Activated CD8-positive, alpha-beta T cell treated with anti-CD3 and anti-CD28 coated beads, Interleukin-2, amount 10 ng/mL, durations not matched to agents 7 days and 5 days (primary cell): ENCODE measurements at regions not wholly inside any gene's neighbourhood (a gene's known extent, or its start where the extent isn't known, plus 50 kb on each side); places are given as distances from the start of the nearest gene placed in this dataset.

Experiments
- ATAC-seq: fragments of 150-1000 bp; cut with Tn5 transposase; one replicate; pipeline ENCODE4 v1.10.0; 2021; ENCODE audit warnings: moderate library complexity
- CTCF ChIA-PET: fragments of 350-600 bp; sonication (Branson Sonifier 250); formaldehyde crosslinking; loops from one replicate; lab custom pipeline; 2021; ENCODE audit warnings: antibody characterized with exemption; lab: Charles Lee
- POLR2A ChIA-PET: fragments of 350-600 bp; sonication (Branson Sonifier 250); formaldehyde crosslinking; loops from one replicate; lab custom pipeline; 2021; ENCODE audit warnings: antibody characterized with exemption; lab: Charles Lee
- DNase-seq: peaks from one replicate; pipeline ENCODE4 v3.0.0-alpha.2; 2020
- H3K27ac Mint-ChIP-seq: one replicate; pipeline ENCODE4 v1.8.0; 2021; ENCODE audit warnings: mild to moderate bottlenecking, mixed read lengths
- H3K27me3 Mint-ChIP-seq: one replicate; pipeline ENCODE4 v1.8.0; 2021; ENCODE audit warnings: low read depth, mixed read lengths
- H3K36me3 Mint-ChIP-seq: one replicate; pipeline ENCODE4 v1.8.0; 2021; ENCODE audit warnings: low read depth, mixed read lengths
- H3K4me1 Mint-ChIP-seq: one replicate; pipeline ENCODE4 v1.8.0; 2021; ENCODE audit warnings: low read depth, mixed read lengths
- H3K4me3 Mint-ChIP-seq: one replicate; pipeline ENCODE4 v1.8.0; 2021; ENCODE audit warnings: mild to moderate bottlenecking, mixed read lengths
- H3K9me3 Mint-ChIP-seq: one replicate; pipeline ENCODE4 v1.8.0; 2022; ENCODE audit warnings: mixed read lengths; ENCODE audit not compliant: insufficient read depth

DNA sequence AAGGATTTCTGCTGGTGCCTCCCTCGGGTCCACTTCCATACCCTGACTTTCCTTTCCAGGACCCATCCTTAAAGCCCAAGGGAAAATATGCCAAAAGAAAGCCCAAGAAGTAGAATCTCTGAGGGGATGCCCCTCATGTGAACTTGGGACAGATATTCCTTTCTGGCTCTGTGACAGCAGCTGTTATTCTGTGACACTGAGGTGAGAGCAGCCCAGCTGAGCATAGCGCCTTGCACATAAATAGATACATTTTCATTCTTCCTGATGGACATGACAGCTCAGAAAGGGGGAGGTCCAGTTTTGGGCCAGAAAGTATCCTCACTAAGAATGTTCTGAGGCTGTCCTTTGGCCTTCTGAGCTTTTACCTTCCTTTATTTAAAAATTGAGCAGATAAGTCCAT is 353.2 kb downstream of the SAMD5 start:
- ChIA-PET POLR2A (no interaction called here), CTCF (no interaction called here)
- Mint-ChIP-seq H3K27me3 (no peaks in the 10 kb centered on the region), H3K9me3 (no peaks in the 10 kb centered on the region), H3K36me3 (no peaks in the 10 kb centered on the region), H3K4me1 (no peaks in the 10 kb centered on the region), H3K4me3 (no peak overlapping the region), H3K27ac (no peak overlapping the region)
- DNase-seq (no peak), ATAC-seq (no peak)

- DNase-seq = no peak
- ATAC-seq = no peak
- no peaks in the 10 kb centered on the region for H3K27me3 Mint-ChIP-seq
- H3K4me3 Mint-ChIP-seq = no peak overlapping the region
- H3K4me1 Mint-ChIP-seq = no peaks in the 10 kb centered on the region
- CTCF ChIA-PET = no interaction called here
- no peaks in the 10 kb centered on the region for H3K36me3 Mint-ChIP-seq
- POLR2A ChIA-PET = no interaction called here
- no peak overlapping the region for H3K27ac Mint-ChIP-seq
- no peaks in the 10 kb centered on the region for H3K9me3 Mint-ChIP-seq
Observed at GRCh38 chr6:147867433-147868226, 359.1 kb downstream of the SAMD5 start.

- no peak for DNase-seq
- POLR2A ChIA-PET = no interaction called here
- no peak overlapping the region for H3K27ac Mint-ChIP-seq
- no peaks in the 10 kb centered on the region for H3K36me3 Mint-ChIP-seq
- no peak for ATAC-seq
- H3K9me3 Mint-ChIP-seq = no peaks in the 10 kb centered on the region
- CTCF ChIA-PET = no interaction called here
- H3K27me3 Mint-ChIP-seq = no peaks in the 10 kb centered on the region
- H3K4me3 Mint-ChIP-seq = no peak overlapping the region
- H3K4me1 Mint-ChIP-seq = no peaks in the 10 kb centered on the region
Observed at GRCh38 chr6:147868427-147869190, 360.1 kb downstream of the SAMD5 start.

DNA sequence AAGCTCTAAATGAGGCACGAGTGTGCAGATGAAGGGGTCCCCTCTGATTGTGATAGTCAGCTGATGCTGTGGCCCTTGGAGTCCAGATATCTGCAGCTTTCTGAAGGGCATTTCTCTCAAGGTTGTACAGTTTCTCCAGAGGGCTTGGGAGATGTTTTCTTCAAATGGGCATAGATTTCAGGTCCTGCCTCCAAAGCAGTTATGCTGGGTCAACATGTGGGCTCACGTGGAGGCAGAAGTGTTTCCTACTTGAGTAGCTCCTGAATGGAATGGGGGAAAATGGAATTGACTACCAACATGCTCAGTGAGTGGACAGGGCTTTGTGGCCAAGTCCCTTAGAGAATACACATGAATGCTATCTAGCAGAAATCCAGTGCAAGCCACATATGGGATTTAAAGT is 360.7 kb downstream of the SAMD5 start:
- no peak for ATAC-seq
- Mint-ChIP-seq H3K36me3 (no peaks in the 10 kb centered on the region), H3K9me3 (no peaks in the 10 kb centered on the region), H3K27me3 (no peaks in the 10 kb centered on the region), H3K4me3 (no peak overlapping the region), H3K27ac (no peak overlapping the region), H3K4me1 (no peaks in the 10 kb centered on the region)
- POLR2A ChIA-PET = no interaction called here
- no peak for DNase-seq
- CTCF ChIA-PET = no interaction called here

DNA sequence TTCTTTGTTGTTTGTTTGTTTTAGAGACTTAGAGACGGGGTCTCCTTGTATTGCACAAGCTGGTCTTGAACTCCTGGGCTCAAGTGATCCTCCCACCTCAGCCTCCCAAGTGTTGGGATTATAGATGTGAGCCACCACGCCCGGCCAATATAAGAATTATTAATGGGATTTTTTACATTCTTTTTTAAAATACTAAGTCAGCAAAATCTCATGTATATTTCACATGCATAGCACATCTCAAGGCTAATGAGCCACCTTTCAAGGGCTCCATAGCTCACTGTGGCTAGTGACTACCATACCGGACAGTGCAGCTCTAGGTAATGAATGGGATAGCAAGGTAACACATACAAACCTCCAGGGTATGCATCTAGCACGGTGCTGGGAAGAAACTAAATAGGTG is 361.4 kb downstream of the SAMD5 start:
- CTCF ChIA-PET = no interaction called here
- no peak overlapping the region for H3K27ac Mint-ChIP-seq
- no peaks in the 10 kb centered on the region for H3K9me3 Mint-ChIP-seq
- POLR2A ChIA-PET = no interaction called here
- H3K4me1 Mint-ChIP-seq = no peaks in the 10 kb centered on the region
- DNase-seq = no peak
- no peak for ATAC-seq
- no peak overlapping the region for H3K4me3 Mint-ChIP-seq
- no peaks in the 10 kb centered on the region for H3K36me3 Mint-ChIP-seq
- no peaks in the 10 kb centered on the region for H3K27me3 Mint-ChIP-seq

- Mint-ChIP-seq H3K9me3 (no peaks in the 10 kb centered on the region), H3K36me3 (no peaks in the 10 kb centered on the region), H3K27me3 (no peaks in the 10 kb centered on the region), H3K4me3 (no peak overlapping the region), H3K27ac (no peak overlapping the region), H3K4me1 (no peaks in the 10 kb centered on the region)
- CTCF ChIA-PET = no interaction called here
- POLR2A ChIA-PET = no interaction called here
- DNase-seq = no peak
- no peak for ATAC-seq
Observed at GRCh38 chr6:147870506-147871110, 362.1 kb downstream of the SAMD5 start.

GRCh38 chr6:147872002-147872401 is 363.5 kb downstream of the SAMD5 start:
- no peak overlapping the region for H3K27ac Mint-ChIP-seq
- H3K4me1 Mint-ChIP-seq = no peaks in the 10 kb centered on the region
- CTCF ChIA-PET = no interaction called here
- DNase-seq = no peak
- POLR2A ChIA-PET = no interaction called here
- ATAC-seq = no peak
- H3K4me3 Mint-ChIP-seq = no peak overlapping the region
- no peaks in the 10 kb centered on the region for H3K27me3 Mint-ChIP-seq
- H3K36me3 Mint-ChIP-seq = no peaks in the 10 kb centered on the region
- no peaks in the 10 kb centered on the region for H3K9me3 Mint-ChIP-seq

- Mint-ChIP-seq H3K27ac (no peak overlapping the region), H3K4me1 (no peaks in the 10 kb centered on the region), H3K36me3 (no peaks in the 10 kb centered on the region), H3K9me3 (no peaks in the 10 kb centered on the region), H3K4me3 (no peak overlapping the region), H3K27me3 (no peaks in the 10 kb centered on the region)
- ATAC-seq = no peak
- CTCF ChIA-PET = interaction anchor here (0.6 kb wide), 1 partner anchor 13 kb away, joined by 3 read pairs; no protein-coding TSS in a partner anchor
- POLR2A ChIA-PET = no interaction called here
- DNase-seq = no peak
Observed at GRCh38 chr6:147873816-147874215, 365.3 kb downstream of the SAMD5 start.

DNA sequence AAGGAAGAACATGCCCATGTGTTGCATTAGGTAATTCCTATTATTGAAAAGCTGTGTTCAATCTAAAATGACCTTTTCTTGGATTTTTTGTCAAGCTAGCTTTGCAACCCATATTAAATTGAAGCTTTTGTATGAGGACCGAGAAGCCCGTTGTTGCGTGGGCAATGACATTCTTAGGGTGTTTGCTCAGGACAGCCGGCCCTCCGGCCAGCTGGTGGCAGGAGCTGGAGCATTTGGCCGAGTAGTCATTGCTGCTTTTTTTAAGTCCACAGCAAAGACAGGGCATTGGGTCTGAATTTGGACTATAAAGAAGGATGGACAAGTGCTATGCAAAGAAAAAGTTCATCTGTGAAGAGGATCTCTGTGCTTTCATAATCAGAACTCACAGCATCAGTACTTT is 365.8 kb downstream of the SAMD5 start:
- ATAC-seq = no peak
- ChIA-PET CTCF (interaction anchor here (0.6 kb wide), 1 partner anchor 13 kb away, joined by 3 read pairs; no protein-coding TSS in a partner anchor), POLR2A (no interaction called here)
- Mint-ChIP-seq H3K27ac (no peak overlapping the region), H3K27me3 (no peaks in the 10 kb centered on the region), H3K4me3 (no peak overlapping the region), H3K4me1 (no peaks in the 10 kb centered on the region), H3K9me3 (no peaks in the 10 kb centered on the region), H3K36me3 (no peaks in the 10 kb centered on the region)
- no peak for DNase-seq

DNA sequence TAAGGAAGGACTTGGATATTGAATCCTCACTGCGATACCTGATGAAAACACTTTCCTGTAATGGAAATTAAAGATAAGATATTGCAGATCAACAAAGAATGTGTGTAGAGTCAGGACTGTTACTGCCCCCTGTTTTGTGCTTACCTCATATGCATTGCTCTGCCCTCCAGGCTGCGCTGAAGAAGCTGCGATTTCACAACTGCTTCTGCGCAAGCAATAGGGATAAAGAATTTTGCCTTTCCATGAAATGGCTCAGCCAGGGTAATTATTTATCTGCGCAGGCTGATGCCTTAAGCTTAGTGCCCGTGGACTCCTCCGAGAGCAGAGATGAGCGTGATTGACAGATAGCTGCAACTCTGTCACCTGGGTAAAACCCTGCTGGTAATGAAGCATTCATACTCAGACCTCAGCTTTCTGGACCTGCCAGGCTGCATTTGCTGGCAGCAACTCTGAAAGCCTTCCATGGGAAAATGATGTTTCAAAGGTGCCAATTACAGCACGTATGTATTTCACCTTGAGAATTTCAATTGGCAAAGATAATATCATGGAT is 370.6 kb downstream of the SAMD5 start:
- Mint-ChIP-seq H3K27ac (no peak overlapping the region), H3K27me3 (no peaks in the 10 kb centered on the region), H3K36me3 (no peaks in the 10 kb centered on the region), H3K4me1 (no peaks in the 10 kb centered on the region), H3K9me3 (no peaks in the 10 kb centered on the region), H3K4me3 (no peak overlapping the region)
- DNase-seq (no peak), ATAC-seq (no peak)
- POLR2A ChIA-PET = no interaction called here
- CTCF ChIA-PET = no interaction called here

DNA sequence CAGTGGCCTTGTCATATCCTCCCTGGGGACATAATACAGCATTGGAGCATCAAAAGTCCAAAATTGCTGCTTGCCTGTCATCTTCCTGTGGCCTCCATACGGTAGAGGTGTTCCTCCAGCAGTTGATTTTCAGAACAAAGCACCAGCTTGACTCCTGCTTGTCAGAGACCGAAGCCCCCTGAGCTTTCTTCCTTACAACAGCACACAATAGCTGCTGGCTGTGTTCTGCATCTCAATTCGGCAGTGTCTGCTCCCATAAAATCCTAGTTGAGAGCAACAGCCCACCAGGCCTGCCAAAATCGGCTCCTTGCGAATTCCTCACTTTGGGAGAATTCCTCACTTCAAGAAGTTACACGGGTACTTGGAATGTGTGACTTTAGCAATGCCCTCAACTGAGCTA is 372.9 kb downstream of the SAMD5 start:
- no peaks in the 10 kb centered on the region for H3K9me3 Mint-ChIP-seq
- H3K36me3 Mint-ChIP-seq = no peaks in the 10 kb centered on the region
- no peak for DNase-seq
- no peaks in the 10 kb centered on the region for H3K27me3 Mint-ChIP-seq
- POLR2A ChIA-PET = no interaction called here
- no peak for ATAC-seq
- no peak overlapping the region for H3K27ac Mint-ChIP-seq
- no peak overlapping the region for H3K4me3 Mint-ChIP-seq
- CTCF ChIA-PET = no interaction called here
- H3K4me1 Mint-ChIP-seq = no peaks in the 10 kb centered on the region

DNA sequence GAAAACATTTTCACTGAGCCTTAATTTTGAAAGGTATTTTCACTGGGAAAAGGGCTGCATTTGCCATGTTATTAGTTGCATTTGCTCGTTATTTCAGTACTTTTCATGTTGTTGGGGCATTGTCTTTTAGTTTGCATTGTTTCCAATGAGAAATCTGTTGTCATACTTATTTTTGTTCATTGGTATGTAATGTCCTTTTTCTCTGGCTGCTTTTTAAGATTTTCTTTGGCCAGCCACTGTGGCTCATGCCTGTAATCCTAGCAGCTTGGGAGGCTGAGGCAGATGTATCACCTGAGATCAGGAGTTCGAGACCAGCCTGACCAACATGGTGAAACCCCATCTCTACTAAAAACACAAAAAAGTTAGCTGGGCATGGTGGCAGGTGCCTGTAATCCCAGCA is 379.9 kb downstream of the SAMD5 start:
- ChIA-PET CTCF (no interaction called here), POLR2A (no interaction called here)
- Mint-ChIP-seq H3K36me3 (no peaks in the 10 kb centered on the region), H3K4me3 (no peak overlapping the region), H3K4me1 (no peaks in the 10 kb centered on the region), H3K27me3 (no peaks in the 10 kb centered on the region), H3K27ac (no peak overlapping the region), H3K9me3 (no peaks in the 10 kb centered on the region)
- no peak for DNase-seq
- no peak for ATAC-seq
